ENCODE measurements at regions not wholly inside any gene's neighbourhood (a gene's known extent, or its start where the extent isn't known, plus 50 kb on each side); places are given as distances from the start of the nearest gene placed in this dataset.

- no peak for TF ChIP-seq POLR2A (IDR thresholded peaks at IDR 0.05; ENCODE audit: low read depth, low read length)
- TF ChIP-seq POLR2AphosphoS5 (IDR thresholded peaks at IDR 0.05; ENCODE audit: low read depth, low read length) = no peak
- TF ChIP-seq TAF1 (IDR thresholded peaks at IDR 0.05; ENCODE audit: borderline replicate concordance, low read depth, low read length) = no peak
Measured at GRCh38 chr2:17270894-17271293, 247.3 kb downstream of the RAD51AP2 start.

All from GM12892 (cell line).